ENCODE measurements at regions not wholly inside any gene's neighbourhood (a gene's known extent, or its start where the extent isn't known, plus 50 kb on each side); places are given as distances from the start of the nearest gene placed in this dataset.

- no peaks in the 10 kb centered on the region for H3K4me1 ChIP-seq (ENCODE audit: control insufficient read depth, insufficient read depth, low read length)
- no peaks in the 10 kb centered on the region for H3K9me3 ChIP-seq (ENCODE audit: control insufficient read depth, low read length)
- no peak overlapping the region for H3K9ac ChIP-seq (ENCODE audit: extremely low read depth, low read length, poor library complexity, severe bottlenecking)
- Mint-ChIP-seq H3K27me3 (ENCODE audit: insufficient read depth) (peaks cover 47% of the 10 kb centered on the region), H3K9me3 (no peaks in the 10 kb centered on the region), H3K36me3 (ENCODE audit: low read depth) (no peaks in the 10 kb centered on the region), H3K27ac (no peak overlapping the region), H3K4me1 (peaks cover 3% of the 10 kb centered on the region), H3K4me3 (peak overlapping the region; percentile 52)
- H3K4me3 ChIP-seq (ENCODE audit: low read length) = peak overlapping the region; percentile 40
- no peaks in the 10 kb centered on the region for H3K36me3 ChIP-seq (ENCODE audit: control insufficient read depth, insufficient read depth, low read length)
- peaks cover 55% of the 10 kb centered on the region for H3K27me3 ChIP-seq (ENCODE audit: control insufficient read depth, insufficient read depth, low read length, poor library complexity, severe bottlenecking)
- TF ChIP-seq CTCF (conservative IDR thresholded peaks at IDR 0.05) = no peak
- no peak for DNase-seq
- 88 to 93% methylated on average over 1 to 3 of the region's 3 CpGs for WGBS, 2 experiments (ENCODE audit: insufficient coverage in 1 of 2, insufficient read length in 1 of 2)
- peak overlapping the region; percentile 89 for H3K27ac ChIP-seq (ENCODE audit: low read depth, low read length)
Observed at GRCh38 chr22:46026899-46027210, 49.9 kb upstream of the WNT7B start.

- H3K9me3 Mint-ChIP-seq = no peaks in the 10 kb centered on the region
- Histone ChIP-seq H3K27ac (ENCODE audit: low read depth, low read length) (peak overlapping the region; percentile 89), H3K27me3 (ENCODE audit: control insufficient read depth, insufficient read depth, low read length, poor library complexity, severe bottlenecking) (peaks cover 55% of the 10 kb centered on the region), H3K4me3 (ENCODE audit: low read length) (peak overlapping the region; percentile 40), H3K9ac (ENCODE audit: extremely low read depth, low read length, poor library complexity, severe bottlenecking) (no peak overlapping the region), H3K9me3 (ENCODE audit: control insufficient read depth, low read length) (no peaks in the 10 kb centered on the region), H3K36me3 (ENCODE audit: control insufficient read depth, insufficient read depth, low read length) (no peaks in the 10 kb centered on the region), H3K4me1 (ENCODE audit: control insufficient read depth, insufficient read depth, low read length) (no peaks in the 10 kb centered on the region)
- peaks cover 3% of the 10 kb centered on the region for H3K4me1 Mint-ChIP-seq
- peak; percentile 72 for DNase-seq
- WGBS, 2 experiments (ENCODE audit: insufficient coverage in 1 of 2, insufficient read length in 1 of 2) = 11 to 19% methylated on average over 45 to 89 of the region's 89 CpGs
- H3K4me3 Mint-ChIP-seq = peak overlapping the region; percentile 52
- no peak overlapping the region for H3K27ac Mint-ChIP-seq
- no peaks in the 10 kb centered on the region for H3K36me3 Mint-ChIP-seq (ENCODE audit: low read depth)
- H3K27me3 Mint-ChIP-seq (ENCODE audit: insufficient read depth) = peaks cover 47% of the 10 kb centered on the region
- peak; percentile 23 for TF ChIP-seq CTCF (conservative IDR thresholded peaks at IDR 0.05)
Observed at GRCh38 chr22:46027211-46028105, 50.5 kb upstream of the WNT7B start.

GRCh38 chr22:46028106-46028991 is 51.4 kb upstream of the WNT7B start:
- no peaks in the 10 kb centered on the region for H3K9me3 Mint-ChIP-seq
- 91 to 96% methylated on average over 14 to 16 of the region's 16 CpGs for WGBS, 2 experiments (ENCODE audit: insufficient coverage in 1 of 2, insufficient read length in 1 of 2)
- H3K27ac Mint-ChIP-seq = no peak overlapping the region
- TF ChIP-seq CTCF (conservative IDR thresholded peaks at IDR 0.05) = no peak
- Histone ChIP-seq H3K9me3 (ENCODE audit: control insufficient read depth, low read length) (no peaks in the 10 kb centered on the region), H3K4me1 (ENCODE audit: control insufficient read depth, insufficient read depth, low read length) (no peaks in the 10 kb centered on the region), H3K27ac (ENCODE audit: low read depth, low read length) (peak overlapping the region; percentile 89), H3K36me3 (ENCODE audit: control insufficient read depth, insufficient read depth, low read length) (no peaks in the 10 kb centered on the region), H3K9ac (ENCODE audit: extremely low read depth, low read length, poor library complexity, severe bottlenecking) (no peak overlapping the region), H3K4me3 (ENCODE audit: low read length) (no peak overlapping the region), H3K27me3 (ENCODE audit: control insufficient read depth, insufficient read depth, low read length, poor library complexity, severe bottlenecking) (peaks cover 49% of the 10 kb centered on the region)
- DNase-seq = peak; percentile 41
- peaks cover 3% of the 10 kb centered on the region for H3K4me1 Mint-ChIP-seq
- peak overlapping the region; percentile 46 for H3K4me3 Mint-ChIP-seq
- H3K27me3 Mint-ChIP-seq (ENCODE audit: insufficient read depth) = peaks cover 46% of the 10 kb centered on the region
- H3K36me3 Mint-ChIP-seq (ENCODE audit: low read depth) = no peaks in the 10 kb centered on the region

All from endodermal cell (in vitro differentiated cells).